Heart left ventricle (tissue), 13 donors: ENCODE measurements at regions not wholly inside any gene's neighbourhood (a gene's known extent, or its start where the extent isn't known, plus 50 kb on each side); places are given as distances from the start of the nearest gene placed in this dataset.

Experiments used
- POLR2A ChIP-seq, 2 donors: fragments of 450-650 bp; IDR thresholded peaks; one replicate each; pipeline ENCODE4 v1.6.1; 2017; ENCODE audit warnings: antibody characterized with exemption in 2 of 2, mild to moderate bottlenecking in 2 of 2, moderate library complexity in 2 of 2
- TF ChIP-seq, protein P1 (sequence below), 12 donors: fragments of 200-600 bp; sonication (generic) in 4 of 12; IDR thresholded peaks; one replicate each; pipeline versions ENCODE4 v1.5.0 to v1.8.0; 2018 to 2022; ENCODE audit warnings: antibody characterized with exemption in 12 of 12, mild to moderate bottlenecking in 5 of 12
- donor health status: ischemic (EF 13 %, LVEDD 7.1; RV severe dilation, severe dysfunction).
- donor health status: DM: no; HTN: yes; CAD: no.
- donor health status: DM: no; HTN: no; CAD: no.
- donor health status: ischemic (EF 25% LVEDD 6.9; RV normal size, moderate dysfunction).
- donor health status: ischemic (EF 25% LVEDD 5.7; RV mildly dilated, moderate dysfunction).
- donor health status: ischemic (EF 35%, LVEDD 5.7; RV mildly dilated, moderate dysfunction).
- donor health status: nonischemic (EF 11% LVEDD 7.7; RV severe dilation, severe dysfunction).
- donor health status: DM: yes; HTN: yes; CAD: no.
- donor health status: PGD.
- donor health status: ischemic (EF 29% LVEDD 5.4; RV normal size, mild dysfunction).
- donor health status: nonischemic (EF 23%, LVEDD 6.1; RV moderate dilation, normal function).

DNA sequence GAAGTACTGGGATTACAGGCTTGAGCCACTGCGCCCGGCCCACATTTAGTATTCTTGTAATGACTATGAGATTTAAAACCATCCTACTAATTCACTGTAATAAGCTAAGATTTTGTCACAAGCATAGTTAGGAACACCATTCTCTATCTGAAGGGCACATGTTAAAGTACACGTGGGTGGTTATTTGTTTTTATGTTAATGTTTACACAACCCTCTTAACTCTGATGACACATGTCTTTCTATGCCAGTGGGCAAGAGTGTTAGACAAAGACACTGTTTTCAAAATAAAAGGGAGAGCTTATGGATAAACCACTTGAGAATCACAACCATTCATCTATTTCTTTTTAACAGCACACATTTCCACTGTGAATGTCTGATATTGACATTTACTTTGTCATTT, 537.6 kb upstream of the IL12A start:
- TF ChIP-seq, protein P1, sequence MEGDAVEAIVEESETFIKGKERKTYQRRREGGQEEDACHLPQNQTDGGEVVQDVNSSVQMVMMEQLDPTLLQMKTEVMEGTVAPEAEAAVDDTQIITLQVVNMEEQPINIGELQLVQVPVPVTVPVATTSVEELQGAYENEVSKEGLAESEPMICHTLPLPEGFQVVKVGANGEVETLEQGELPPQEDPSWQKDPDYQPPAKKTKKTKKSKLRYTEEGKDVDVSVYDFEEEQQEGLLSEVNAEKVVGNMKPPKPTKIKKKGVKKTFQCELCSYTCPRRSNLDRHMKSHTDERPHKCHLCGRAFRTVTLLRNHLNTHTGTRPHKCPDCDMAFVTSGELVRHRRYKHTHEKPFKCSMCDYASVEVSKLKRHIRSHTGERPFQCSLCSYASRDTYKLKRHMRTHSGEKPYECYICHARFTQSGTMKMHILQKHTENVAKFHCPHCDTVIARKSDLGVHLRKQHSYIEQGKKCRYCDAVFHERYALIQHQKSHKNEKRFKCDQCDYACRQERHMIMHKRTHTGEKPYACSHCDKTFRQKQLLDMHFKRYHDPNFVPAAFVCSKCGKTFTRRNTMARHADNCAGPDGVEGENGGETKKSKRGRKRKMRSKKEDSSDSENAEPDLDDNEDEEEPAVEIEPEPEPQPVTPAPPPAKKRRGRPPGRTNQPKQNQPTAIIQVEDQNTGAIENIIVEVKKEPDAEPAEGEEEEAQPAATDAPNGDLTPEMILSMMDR (IDR thresholded peaks at IDR 0.05) = no peak
- TF ChIP-seq POLR2A (IDR thresholded peaks at IDR 0.05) = no peak
